ENCODE measurements at regions not wholly inside any gene's neighbourhood (a gene's known extent, or its start where the extent isn't known, plus 50 kb on each side); places are given as distances from the start of the nearest gene placed in this dataset.

- TF ChIP-seq CTCF (IDR thresholded peaks at IDR 0.05) (no peak), POLR2A (IDR thresholded peaks at IDR 0.05) (no peak)
These were observed 199.9 kb upstream of the TMEFF2 start for GRCh38 chr2:192394605-192395004.
